ENCODE measurements at regions not wholly inside any gene's neighbourhood (a gene's known extent, or its start where the extent isn't known, plus 50 kb on each side); places are given as distances from the start of the nearest gene placed in this dataset.

DNA sequence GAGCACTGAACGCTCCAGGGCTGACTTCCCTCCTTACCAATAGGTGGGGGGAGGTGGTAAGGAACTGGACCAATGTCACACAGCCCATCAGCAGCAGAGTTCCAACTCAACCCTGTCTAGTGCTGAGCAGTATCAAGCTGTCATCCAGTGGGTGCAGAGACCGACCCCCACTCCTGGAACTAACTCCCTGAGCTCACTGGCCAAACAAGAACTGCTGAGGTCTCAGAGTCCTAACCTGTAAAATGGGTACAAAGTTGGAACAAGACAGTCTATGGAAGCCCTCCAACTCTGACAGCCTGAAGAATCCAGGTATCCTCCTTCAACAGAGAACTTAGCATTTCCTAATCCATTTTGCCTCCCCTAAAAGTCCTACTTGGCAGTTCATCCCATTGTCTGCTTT is 91.1 kb upstream of the CLMN start:
- DNase-seq: no peak

DNA sequence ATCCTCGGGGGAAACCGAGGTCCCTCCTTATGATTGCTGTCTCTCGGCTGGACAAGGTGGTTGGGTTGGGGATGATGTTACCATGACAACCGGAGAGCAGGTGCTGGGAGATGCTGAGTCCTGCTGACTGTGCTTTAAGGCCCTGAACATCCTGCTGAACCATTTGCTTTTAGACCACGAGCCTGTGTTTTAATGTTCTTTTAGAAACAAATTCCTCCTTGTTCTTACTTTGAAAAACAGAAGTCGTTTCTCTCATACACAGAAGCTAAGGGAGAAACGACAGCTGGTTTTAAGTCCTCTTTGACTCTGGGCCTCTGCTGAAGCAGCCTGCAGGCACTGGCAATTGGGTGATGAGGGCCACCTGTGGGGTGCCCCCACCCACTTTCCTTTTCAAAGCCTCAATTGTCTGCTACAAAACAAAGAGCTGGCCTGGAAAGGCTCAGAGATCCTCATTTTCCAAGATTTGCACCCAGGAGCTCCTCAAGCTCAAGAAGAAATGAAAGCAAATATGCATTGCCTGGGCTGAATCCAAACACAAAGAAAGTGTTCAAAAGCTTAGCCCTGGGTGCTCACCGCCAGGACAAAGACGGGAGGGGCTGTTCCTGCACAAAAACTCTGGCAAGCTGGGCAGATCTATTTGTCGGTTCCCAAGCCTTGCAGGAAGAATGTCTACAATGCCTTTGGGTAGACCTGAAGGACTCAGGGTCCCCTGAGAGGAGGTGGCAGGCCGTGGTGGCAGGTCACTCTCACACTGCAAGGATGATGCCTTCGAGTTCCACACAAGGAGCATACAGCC is 90.0 kb upstream of the CLMN start:
- no peak for DNase-seq

DNA sequence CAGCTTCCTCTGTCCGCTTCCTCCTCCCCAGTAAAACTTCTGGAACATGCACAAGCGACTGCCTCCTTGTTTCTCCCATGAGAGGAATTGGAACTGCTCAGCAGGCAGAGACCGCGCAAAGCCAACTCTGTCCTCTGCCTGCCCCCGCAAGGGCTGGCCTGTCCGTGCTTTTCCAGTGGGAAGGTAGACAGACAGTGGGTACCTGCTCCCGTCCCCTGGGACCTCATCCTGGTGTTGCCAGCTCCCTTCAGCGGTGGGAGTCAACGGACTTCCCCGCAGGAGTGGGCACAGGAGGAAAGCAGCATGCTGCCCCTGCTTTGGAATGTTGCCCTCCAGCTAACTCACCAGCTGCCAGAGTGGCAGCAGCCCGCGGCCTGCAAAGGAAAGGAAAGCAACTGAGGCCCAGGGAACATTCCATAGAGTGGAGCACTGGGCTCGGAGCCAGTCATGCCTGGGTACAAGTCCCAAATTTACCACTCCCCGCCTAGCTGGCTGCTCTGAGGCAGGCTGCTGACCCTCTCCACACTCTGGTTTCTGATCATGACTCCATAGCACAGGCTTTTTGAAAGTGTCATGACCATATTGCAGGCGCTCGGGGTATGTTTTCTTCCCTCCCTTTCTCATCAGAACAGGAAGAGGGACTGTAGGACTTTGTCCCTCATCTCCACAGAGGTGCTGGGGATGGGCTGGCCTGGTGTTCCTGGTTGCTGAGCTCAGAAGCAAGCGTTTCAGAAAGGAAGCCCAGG is 89.2 kb upstream of the CLMN start:
- no peak for DNase-seq

DNA sequence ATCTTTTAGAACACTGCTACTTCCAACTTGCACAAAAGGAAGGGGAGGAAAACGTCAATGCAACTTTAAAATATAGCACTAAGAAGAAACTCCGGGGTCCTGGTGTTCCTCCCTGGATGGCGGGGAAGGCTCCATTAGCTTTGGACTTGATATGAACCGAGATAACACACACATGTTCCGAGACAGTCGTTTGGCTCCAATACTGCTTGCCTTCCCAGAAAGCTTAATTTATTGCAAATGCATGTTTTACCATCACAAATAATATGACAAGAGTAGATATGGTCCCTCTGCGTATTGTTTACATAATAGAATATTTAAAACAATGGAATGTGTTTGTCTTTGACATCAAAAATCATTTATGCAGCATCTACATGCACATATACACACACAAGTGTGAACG is 87.6 kb upstream of the CLMN start:
- DNase-seq: no peak

DNA sequence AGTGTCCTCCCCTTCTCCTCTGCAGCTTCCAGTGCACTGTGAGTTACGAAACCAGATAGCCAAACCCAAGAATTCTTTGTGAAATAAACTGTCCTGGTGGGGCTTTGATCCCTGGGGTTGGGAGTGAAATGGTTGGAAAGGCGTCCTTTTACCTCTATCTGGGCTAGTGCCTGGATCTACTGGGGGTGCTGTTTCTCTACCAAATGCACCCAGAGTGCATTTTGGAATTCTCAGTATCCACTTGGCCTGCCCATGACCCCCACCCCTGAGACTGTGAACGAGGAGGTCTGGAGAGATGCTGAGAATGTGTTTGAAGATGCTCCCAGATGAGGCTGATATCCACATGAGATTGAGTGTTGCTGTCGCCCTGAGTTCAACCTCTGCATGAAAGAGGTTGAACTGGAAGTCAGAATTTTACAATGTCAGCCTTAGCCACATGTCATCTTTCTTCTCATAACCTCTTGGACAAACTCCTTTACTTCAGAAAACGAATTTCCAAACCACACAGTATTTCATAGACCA is 87.1 kb upstream of the CLMN start:
- no peak for DNase-seq

DNA sequence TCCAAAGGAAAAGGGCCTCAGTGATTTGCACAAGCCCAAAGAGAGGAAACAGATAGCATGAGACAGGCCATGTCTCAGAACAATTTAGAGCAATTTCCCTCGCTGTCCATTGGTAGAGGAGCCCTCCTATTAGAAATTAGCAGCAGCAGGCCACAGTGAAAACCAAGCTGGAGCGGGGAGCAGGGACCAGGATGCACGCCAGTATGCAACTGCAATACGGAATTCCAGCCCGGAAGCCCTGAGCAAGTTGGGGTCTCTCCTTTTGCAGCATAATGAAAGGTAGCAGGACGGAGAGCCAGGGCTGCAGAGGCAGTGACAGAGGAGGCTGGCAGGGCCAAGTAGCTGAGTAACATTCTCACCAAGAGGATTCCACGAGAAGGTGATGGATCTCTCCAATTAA is 84.9 kb upstream of the CLMN start:
- DNase-seq: no peak

DNA sequence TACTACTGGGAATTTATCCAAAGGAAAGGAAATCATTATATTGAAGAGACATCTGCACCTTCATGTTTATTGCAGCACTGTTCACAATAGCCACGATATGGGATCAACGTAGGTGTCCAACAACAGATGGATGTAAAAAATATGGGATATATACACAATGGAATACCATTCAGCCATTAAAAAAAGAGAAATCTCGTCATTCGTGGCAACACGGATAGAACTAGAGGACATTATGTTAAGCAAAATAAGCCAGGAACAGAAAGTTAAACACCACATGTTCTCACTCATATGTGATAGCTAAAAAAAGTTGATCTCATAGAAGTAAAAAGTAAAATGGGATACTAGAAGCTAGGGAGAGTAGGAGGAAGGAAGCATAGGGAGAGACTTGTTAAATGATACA is 82.9 kb upstream of the CLMN start:
- DNase-seq: no peak

DNA sequence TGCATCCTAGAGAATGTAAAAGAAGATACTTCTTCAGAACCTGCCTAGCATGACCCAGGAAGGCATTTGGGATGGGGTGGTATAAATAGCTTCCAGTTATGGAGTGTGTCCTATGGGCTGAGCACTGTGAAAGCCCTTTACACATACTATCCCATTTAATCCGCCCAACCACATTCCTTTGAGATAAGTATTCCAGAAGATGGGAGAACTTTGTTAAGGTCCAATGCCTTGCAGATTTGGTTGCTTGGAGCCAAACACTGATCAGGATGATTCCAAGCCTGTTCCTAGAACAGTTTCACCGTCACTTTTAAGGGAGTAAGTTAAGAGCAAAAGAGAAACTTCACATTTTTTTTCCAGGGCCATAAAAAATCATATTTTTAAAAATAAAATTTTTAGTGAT is 82.5 kb upstream of the CLMN start:
- DNase-seq: no peak

DNA sequence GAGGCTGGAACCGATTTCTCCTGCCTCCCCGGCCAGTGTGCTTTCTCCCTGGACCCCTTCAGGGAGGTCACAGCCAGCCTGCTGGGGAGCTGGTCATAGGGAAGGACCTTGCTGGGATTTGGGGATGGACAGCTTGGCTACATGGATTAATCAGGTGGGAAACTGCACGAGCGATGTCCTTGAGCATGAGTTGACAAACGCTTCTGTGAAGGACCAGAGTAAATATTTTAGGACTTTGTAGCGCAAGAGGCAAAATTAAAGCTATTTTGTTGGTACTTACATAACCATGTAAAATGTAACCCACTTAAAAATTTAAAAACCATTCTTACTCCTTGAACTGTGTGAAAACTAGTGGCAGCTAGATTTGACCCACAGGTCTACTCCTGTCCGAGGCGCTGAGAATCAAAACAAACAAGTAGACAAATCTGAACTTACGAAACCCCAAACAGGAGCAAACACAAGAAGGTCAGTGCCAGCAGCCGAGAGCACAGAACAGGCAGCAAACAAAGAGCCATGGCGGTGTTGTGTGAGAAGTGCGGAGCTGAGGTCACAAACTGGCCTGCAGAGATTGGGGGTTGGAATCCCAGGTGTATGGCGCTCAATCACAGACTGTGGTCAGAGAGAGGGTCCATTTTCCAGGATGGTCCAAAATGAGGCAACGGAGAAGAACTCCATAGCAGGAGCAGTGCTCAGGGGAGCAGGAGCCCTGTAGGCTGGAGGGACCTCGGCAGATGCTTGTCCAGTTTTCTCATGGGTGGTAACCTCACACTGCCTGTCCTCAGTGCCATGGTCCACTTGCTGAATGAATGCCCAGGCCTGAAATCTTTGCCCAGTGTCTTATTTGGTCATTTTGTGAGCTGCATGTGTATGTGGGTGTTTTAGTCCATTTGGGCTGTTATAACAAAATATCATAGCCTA is 79.2 kb upstream of the CLMN start:
- DNase-seq: no peak

DNA sequence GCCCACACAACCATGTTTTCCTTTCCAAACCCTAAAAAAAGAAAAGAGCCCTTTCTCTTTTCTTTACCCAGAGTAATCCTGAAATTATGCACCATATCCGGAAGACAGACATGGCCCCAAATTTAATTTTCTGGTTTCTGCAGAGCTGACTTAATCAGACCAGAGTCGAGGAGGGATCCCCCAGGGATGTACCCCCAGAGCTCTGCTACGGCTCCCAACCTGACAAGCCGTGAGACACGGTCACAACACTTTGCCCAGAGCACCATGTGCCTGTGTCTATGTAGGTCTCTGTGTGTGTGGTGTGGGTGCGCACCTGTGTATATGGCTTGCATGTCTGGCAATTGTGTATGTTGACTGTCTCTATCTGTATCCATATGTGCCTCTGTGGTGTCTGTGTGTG is 77.6 kb upstream of the CLMN start:
- DNase-seq: no peak

DNA sequence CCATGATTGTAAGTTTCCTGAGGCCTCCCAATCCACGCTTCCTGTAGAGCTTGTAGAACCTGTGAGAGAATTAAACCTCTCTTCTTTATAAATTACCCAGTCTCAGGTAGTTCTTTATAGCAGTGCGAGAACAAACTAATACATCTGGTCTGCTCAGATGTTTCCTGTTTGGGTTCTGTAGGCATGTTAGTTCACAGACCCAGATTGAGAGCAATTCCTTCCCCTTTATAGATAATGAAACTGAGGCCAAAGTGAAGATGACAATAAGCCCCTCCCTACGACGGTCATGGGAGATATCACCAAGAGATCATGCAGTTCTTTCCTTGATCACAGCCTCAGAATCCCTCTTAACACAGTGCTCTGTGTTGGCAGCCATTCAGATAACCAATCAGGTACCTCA is 76.5 kb upstream of the CLMN start:
- no peak for DNase-seq

DNA sequence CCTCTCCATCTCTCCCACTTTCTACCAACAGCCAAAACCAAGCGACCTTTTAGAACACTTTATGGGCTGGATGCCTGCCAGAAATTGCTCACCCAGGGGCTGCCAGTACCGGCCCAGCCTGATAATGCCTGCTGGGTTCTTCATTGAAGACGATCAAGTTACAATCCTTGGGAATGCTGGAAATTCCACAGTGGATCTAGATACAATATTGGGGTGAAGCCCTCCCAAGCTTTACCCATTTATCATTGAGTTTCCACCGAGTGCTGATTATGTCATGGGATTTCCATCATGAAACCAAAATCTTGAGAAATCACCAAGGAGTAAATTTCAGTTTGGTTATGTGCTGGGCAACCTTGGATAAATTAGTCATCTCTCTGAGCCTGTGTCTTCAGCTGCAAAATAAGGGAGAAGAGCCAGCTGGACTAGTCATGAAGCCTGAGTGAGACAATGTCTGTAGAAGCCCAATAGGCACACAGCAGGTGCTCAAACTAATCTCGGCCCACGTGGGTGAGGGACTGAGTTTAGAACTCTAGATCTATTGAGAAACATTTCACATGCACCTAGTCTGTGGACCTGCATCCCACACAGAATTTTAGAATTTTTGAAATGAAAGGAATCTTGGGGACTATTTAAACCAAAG is 75.5 kb upstream of the CLMN start:
- no peak for DNase-seq

DNA sequence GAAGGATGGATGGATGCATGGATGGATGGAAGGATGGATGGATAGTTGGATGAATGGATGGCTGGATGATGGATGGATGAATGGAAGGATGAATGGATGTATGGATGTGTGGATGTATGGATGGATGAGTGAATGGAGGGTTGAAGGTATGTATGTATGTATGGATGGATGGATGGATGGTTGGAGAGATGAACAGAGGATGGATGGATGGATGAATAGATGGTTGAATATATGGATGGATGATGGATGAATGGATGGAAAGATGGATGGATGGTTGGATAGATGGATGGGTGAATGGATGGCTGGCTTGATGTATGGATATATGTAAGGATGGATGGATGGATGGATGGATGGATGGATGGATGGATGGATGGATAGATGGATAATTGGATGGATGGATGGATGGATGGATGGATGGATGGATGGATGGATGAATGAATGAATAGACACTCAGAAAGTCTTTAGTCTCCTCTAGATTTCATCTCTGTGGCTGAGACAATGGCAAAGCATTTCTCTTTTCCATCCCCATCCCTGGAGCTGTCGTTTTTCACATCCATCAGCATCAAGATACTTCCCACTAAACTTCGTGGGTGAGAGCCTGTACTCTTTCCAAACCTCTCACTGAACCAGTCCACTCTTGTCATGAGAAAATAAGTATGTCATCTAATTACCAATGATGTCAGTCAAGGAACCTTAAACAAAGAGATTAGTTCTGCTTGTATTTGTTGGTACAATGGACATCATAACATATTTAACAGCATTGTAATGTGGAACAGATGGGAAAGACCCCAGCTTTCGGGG is 74.8 kb upstream of the CLMN start:
- DNase-seq: no peak

DNA sequence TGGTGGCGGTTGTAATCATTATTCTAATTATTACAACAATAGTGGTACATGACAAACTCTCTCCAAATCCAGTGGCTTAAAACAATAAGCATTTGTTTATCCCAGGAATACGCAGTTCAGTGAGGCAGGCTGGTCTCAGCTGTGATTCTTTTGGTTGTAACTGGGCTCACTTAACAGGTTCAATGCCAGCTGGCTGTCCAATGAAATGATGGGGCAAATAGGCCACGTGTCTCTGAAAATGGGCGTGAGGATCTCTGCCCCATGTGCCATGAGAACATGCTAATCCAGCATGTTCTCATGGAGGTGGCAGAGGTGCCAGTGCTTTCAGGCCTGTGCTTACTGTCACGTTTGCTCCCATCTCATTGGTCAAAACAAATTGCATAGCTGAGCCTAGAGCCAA is 73.1 kb upstream of the CLMN start:
- no peak for DNase-seq

DNA sequence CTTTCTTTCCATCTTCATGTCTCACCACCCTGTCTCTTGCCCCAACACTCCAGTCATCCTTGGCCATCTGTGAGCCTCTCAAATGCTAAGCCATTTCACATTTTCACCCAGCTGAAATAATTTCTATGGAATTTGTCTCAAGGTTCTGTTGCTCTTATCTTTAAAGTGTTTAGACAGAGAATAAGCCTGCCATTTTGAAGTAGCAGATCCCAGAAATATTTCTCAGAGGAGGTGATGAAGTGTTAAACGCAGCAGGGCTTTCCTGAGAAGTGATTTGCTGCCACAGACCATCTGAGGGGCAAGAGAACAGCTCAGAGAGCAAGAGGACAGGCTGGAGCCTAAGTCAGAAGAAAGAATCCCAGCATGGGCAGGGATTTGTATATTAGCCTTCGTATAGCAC is 71.6 kb upstream of the CLMN start:
- DNase-seq: no peak

DNA sequence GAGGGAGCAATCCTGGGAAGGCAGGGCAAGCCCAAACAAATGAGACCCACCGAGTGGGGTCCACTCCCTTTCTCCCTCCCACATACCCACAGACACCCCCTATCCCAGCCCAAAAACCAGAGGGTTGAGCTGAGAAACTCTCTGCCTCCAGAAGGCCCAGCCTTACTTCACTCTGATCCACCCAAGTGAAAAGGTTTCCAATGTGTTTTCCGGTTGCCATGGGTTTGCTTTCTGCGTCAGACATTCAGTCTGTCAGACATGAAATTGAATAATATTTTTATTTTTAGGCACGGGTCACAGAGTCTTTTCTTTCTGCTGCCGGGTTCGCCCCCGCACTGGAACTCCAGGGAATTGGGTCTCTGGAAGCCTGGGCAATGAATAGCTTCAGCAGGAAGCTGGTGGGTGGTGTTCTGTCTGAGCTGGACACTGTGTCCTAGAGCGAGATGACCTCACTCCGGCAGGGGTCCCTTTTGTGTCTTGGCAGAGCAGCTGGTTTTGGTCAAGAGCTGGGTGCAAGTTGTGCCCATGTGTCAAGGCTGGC is 69.8 kb upstream of the CLMN start:
- no peak for DNase-seq

DNA sequence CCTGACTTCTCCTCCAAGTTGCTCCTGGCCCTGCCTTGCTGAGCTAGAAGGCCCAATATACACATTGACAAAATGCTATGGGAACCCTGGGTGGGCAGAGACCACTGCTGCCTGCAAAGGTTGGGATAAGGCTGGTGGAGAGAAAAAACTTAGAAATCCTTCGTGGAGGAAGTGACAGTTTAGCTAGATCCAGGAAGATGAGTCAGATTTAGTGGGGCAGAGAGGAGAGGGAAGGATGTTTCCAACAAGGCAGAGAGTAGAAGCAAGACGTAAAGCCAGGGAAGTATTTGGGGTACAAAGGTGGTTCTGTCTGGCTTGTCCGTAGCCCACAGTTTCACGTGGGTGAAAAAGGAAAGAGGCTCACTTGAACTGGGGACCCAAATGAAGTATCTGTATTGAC is 69.0 kb upstream of the CLMN start:
- DNase-seq: no peak

DNA sequence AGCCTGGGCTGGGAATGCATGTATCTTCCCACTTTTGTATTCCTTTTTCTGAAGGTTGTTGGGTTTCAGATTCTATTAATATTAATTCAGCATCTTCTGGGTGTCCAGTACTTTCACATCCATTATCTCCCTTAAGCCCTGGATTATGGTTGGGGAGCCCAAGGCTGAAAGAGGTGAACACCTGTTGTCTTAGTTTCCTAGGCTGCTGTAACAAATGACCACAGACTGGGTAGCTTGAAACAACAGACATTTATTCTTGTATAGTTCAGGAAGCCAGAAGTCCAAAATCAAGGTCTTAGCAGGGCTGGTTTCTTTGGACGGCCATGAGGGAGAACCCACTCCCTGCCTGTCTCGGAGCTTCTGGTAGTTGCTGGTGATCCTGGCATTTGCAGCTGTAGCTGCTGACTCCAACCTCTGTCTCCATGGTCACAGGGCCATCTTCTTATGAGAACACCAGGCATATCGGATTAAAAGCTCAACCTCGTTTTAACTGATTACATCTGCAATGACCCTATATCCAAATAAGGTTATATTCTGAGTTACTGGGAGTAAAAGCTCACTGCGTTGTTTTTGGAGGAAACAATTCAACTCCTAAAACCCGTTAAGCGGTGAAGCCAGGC is 68.2 kb upstream of the CLMN start:
- DNase-seq: no peak

DNA sequence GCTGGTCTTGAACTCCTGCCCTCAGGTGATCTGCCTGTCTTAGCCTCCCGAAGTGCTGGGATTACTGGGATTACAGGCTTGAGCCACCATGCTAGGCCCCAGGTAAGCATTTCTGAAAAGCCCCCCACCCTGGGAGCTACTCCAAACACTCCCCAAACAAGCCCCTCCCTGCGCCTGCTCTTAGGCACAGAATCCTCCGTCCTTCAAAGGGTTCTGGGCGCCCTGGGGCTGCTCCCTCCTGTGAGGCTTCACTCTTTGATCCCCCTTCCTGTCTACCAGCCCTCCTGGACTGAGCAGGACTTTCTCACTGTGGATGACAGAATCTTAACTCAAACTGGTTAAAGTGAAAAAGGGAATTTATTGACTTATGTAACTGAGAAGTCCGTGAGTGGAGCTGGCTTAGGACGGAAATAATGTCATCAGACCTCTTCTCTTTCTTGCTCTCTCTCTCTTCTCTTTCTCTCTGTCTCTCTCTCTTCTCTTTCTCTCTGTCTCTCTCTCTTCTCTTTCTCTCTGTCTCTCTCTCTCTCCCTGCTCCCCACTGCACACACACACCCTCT is 66.9 kb upstream of the CLMN start:
- DNase-seq: no peak

DNA sequence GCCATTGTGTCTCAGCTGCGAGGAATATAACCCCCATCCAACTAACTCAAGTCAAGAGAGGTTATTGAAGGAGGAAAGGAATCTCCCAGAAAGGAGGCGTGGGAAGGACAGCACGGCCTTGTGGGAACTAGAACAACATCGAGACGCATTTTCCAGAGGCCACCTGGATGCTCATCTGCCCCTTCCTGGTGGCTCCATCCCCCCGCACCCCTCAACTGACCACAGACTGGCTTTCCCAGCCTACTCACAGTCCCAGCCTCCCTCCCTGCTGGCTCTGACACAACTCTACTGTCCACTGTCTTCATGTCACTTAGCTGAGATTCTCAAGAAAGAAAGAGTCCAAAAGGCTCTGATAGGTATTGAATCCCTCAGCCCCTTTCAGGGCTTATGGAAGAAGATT is 66.0 kb upstream of the CLMN start:
- no peak for DNase-seq

DNA sequence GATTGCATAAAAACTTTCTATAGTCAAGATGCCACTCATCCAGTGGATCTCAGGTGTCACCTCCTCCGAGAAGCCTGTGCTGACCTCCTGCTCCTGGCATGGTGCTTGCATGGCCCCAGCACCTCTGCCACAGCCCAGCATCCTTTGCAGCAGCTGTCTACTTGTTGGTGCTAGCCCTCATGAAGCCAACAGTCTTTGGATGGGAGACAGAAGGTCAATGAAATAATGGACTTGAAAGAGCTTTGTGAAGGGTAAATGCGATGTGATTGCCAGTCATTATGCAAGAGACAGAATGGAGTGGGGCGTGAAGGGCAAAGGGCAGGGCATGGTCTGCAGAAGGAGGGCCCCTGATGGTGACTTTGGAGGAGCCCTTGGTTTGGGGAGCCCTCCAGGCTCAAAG is 63.0 kb upstream of the CLMN start:
- DNase-seq: no peak

Data from NCI-H526 (cell line).